NOMO-1 treated with dmso at 0.1 percent for 144 hours (cell line): ENCODE measurements at regions not wholly inside any gene's neighbourhood (a gene's known extent, or its start where the extent isn't known, plus 50 kb on each side); places are given as distances from the start of the nearest gene placed in this dataset.
"Not testable (repeated sequence)": the region's sequence is repeated elsewhere in the genome, so short reads cannot be mapped to it uniquely, and the experiment has no call there.

Source experiments
- DNase-seq: peaks from one replicate; lab custom pipeline; 2025; ENCODE audit not compliant: unreplicated experiment; lab: John Stamatoyannopoulos, UW

DNA sequence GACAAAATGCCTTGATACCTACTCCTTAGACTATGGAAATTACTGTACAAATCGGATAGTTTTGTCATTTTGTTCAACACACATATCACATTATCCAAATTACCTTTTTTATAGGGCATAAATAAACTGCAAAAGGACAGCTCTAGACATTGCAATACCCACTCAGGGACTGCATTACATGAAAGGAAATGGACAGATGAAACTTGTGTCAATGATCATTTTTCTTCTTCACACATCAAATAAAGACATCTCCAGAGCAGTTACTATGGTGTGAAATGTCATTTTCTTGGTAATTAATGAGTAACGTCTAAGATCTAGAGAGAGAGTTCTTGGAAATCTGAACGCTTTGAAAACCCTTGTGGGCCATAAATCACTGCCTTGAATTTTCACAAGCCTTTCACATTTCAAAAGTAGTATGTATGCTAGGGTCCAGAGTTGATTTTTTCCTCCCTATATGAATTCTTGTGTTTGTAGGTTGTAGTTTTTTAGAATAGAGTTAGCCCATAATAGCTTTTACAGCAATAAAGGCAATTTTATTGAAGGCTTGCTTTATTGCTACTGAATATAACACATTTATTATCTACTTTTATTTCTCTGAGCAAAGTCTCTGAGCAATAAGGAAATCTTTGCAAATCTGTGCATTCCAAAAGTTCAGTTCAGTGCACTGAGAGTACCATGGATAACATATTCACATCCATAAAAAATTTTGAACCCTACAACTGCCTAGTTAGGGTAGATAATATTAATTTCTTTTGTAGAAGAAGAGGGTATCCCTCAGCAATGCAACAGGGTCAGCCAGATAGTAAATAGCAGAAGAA lies 358.0 kb upstream of the PCSK5 start:
- no peak for DNase-seq

DNA sequence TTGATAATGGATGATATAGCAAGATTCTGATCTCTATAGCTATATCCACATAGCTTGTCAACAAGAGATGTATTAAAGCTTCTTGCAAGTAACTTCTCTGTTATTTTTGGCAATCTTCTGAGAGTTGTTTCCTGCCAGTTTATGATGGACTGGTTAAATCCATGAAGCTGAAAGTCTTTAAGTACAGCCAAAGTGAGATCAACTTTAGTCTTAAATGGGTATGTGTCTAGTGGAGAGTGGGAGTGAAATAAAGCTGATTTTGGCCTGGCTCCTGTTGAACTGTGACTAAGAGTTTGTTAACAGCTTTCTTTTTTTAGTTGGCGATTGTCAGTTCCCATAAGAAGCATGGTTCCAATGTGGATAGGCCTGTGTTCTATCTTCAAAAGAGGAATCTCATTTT lies 350.9 kb upstream of the PCSK5 start:
- no peak for DNase-seq

DNA sequence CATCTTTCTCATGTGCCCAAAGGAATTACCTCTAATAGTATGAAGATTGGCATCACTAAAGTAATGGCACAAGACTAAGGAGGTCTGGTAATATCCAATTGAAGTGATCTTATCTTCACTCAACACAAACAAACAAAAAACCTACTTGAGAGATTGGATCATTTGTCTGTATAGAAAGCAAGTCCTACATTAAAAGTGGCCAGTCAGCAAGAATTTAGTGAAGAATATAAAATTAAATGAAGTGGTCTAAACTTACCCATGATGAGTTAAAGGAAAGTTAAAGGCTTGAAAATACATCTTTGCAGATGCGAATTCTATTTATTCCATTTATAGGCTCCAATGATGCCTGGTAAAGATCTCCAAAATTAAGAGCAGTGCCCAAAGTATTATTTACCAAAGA lies 350.3 kb upstream of the PCSK5 start:
- no peak for DNase-seq

DNA sequence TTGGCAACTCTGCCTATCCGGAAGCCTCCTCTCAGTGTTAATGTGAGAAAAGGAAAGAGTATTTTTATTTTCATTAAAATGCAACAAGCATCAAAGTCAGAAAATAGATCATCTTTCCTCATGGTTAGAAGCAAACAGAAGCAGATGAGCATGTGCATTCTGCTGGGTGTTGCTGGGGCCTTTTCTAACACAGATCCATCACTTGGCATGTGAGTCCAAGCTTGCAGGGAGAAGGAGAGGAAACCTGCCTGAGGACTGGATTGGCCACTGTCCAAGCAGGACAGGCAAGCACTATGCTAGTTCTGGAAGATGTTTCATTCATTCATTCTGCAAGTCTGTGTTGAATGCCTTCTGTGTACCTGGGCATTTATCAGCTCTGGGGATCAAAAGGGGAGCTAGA lies 348.7 kb upstream of the PCSK5 start:
- no peak for DNase-seq

DNA sequence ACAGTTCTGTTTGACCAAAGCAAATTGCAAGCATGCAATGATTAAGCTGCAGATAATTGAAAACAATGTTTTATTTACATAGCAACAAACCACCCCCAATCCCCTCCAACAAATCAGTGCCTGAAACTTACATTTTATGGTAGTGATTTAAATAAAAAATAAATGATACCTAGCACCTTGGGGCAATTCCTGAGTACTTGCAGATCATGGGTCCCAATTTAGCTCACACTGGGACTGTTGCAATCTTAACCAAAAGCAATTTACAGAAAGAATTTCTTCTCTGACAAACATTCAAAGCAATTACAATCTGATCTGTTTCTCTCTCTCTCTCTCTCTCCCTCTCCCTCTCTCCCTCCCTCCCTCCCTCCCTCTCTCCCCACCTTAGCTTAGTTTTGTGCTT lies 345.7 kb upstream of the PCSK5 start:
- DNase-seq, result no peak

DNA sequence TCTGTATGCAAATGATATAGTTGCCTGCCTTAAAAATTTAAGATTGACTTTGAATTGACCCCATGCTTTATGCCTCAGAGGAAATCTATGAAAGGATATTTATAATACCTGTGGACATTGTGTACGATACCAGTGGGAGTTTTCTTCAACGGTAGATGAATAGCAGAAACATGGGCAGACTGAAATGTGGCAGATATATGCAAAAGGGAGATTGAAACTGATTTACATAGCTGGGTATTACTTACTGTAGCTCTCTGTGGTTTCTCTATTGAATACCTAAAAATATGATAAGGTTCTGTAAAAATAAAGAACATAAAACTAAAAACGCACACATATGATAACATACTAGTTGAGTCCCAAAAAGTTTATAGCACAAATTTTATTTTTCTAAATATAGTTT lies 345.2 kb upstream of the PCSK5 start:
- DNase-seq, result no peak

DNA sequence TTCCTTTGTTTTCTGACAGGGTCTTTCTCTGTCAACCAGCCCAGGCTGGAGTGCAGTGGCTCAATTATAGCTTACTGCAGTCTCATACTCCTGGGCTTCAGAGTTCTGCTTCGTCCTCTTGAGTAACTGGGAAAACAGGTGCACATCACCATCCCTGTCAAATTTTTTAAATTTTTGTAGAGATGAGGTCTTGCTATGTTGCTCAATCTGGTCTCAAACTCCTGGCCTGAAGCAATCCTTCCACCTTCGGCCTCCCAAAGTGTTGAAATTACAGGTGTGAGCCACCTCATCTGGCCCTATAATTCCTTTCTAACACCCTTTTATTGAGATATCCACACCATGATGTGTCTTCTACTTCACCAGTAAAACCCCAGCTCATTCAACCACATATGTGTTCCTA lies 341.6 kb upstream of the PCSK5 start:
- DNase-seq, result no peak

DNA sequence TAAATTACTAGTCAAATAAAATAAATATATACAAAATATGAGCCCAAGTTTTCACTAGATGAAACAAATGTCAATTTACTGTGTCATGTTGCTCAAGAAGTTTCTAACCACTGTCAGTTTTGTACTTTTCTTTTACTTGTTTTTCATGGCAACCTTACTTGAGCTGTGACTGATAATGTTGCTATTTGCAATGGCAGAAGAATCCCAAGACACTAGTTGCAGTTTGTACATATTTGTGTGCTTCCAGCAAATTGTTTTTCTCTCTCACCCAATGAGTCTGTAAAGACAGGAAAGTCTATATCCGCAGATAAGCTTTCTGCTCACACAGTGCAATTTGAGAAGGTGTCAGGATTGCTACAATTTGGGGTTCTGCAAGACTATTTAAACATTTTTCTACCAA lies 338.6 kb upstream of the PCSK5 start:
- DNase-seq, result no peak

DNA sequence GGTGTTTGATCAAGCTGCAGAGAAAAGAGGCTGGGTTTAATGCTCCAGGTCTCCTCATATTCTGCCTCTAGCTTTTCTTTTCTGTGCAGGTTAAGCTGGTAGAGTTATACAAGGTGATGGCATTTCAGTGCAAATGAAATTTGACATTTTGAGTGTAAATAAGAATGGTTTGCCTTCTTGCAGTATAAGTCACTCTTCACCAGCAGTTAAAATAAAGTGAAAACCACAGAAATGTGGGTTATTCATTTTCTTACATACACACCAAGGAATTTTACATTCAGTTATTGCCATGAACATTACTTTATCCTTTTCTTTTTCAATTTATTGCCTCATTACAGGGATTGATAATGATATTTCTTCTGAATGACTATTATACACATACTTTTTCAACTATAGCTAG lies 337.5 kb upstream of the PCSK5 start:
- DNase-seq, result no peak

DNA sequence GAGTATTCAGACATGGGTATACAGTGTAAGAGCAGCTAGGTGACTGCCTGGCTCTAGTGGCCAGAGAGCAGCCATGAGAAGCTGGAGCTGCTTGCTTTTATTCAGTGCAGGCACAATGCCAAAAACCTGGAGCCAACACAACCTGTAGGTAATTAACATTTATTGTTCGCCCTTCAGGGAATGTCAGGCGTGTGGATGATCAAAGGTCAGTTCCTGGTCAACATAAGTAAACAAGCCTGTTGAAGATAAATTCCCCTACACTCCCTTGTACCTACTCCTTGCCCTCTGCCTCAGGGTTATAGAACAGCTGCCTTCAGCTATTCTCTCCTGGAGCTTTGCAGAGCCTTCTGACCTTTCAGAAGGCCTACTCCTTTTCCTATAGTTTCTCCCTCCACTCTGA lies 323.7 kb upstream of the PCSK5 start:
- not testable (repeated sequence) for DNase-seq

DNA sequence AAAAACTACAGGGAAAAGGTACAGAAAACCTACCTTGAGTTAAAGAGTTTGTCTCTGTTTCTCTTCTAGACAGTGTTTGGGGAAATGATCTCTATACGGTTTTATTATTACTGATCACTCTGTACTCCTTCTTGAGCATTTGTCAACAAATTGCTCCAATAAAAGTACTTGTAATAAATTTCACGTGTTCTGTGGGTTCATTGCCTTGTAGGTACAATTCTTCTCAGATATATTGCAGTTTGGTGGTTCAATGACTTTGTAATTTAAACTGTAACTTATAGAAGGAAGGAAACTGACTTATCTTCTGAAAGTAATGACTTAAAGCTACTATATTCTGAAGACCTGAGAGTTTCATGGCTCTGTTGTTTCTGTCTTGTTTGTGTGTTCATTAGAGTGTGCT lies 319.9 kb upstream of the PCSK5 start:
- no peak for DNase-seq

DNA sequence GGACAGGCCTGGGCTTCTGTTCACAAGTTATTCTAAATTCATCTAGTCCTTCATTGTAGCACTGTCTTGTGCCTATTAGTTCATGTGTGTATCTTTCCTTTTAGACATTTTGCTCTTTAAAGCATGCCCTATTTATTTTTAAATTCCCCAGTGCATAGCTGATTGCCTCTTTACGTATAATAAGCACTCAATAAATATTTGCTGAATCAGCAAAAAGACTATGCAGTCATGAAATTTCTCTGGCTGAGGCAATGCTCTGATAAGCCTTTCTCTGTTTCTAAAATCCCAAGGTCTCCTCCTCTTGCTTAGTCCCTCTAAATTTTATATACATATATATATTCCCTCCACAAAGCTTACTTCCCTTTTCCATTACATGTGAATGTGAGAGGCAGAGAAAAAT lies 315.9 kb upstream of the PCSK5 start:
- no peak for DNase-seq

DNA sequence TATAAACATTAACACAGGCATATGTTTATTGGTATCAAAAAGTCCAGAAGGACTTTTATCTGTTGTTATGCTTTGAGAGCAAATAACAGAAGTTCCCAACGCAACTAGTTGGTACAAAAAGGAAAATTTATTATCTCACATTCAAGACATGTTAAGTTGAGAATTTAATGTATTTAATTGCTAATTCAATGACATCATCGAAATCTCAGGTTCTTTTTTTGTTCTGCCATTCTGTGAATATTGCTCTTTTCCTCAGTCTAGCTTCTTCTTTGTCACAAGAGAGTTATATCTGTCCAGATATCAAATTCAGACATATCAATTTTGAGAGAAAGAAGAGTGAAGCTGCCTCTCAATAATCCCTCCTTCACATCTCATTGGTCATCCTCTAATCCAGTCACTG lies 307.6 kb upstream of the PCSK5 start:
- no peak for DNase-seq

DNA sequence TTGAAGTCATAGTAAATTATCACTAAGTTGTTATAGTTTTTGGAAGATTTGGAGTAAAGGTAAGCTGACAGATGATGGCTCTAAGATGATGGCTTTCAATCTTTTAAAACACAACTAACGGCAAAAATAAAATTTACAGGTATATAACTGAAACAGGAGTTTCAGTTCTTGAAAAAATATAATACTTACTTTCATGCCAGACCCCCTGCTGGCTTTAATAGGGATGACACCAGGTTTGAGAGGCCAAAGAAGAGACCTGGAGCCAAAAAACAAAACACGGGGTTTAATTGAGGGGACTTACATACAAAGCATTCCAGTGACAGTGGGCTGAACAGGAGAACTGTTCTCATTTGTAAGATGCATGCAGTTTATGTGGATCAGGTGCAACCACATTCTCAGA lies 301.7 kb upstream of the PCSK5 start:
- no peak for DNase-seq

DNA sequence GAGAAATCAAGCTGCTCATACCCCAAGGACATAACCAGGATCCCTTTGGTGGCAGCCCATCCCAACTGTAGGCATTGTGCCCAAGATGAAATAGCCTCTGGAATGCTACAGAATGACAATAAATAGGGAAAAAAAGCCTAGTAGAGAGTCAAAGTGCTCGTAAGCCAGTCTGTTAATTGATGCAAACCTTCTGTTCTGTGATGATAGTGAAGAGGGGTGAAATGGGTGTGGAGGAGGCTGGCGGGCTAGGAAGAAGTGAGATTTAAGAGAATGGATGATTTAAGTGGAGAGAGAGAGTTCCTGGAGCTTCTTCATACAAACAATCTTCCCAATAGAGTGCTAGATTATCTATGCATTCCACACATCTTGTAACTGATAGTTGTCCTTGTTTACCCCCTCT lies 301.0 kb upstream of the PCSK5 start:
- no peak for DNase-seq

DNA sequence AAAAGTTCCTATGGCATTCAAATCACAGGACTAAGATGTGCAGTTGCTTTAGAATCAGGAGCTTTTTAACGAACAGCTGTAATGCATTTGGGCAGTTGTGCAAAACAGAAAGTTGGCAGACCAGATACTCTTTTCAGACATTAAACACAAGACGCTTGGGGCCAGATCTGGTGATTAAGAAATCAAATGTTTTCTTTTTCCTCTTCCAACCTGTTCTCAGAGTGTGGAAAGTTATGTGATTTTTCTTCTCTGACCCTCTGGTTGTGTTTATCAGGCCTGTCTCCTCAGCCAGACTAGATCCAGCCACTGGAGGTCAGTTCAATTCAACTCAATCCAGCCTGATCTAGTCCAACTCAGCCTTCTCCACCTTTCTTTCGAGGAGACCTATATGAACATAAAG lies 298.5 kb upstream of the PCSK5 start:
- no peak for DNase-seq

DNA sequence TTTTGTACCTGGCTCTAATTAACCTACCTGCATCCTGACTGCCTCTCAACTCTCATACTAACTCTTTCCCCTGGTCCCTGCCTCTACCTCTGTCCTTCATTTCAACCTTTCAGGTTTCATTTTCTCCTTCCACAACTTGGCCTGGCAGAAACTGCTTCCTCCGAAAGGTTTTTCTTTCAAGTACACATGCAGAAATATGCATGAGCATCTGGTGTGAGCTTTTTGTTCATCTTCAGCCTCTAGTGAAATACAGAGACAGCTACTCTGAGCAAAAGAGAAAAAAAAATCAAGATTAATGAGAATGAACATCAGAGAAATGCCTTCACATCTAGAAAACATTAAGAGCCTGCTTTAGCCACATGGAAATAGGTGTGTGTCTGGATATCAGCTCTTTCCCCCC lies 297.9 kb upstream of the PCSK5 start:
- no peak for DNase-seq

DNA sequence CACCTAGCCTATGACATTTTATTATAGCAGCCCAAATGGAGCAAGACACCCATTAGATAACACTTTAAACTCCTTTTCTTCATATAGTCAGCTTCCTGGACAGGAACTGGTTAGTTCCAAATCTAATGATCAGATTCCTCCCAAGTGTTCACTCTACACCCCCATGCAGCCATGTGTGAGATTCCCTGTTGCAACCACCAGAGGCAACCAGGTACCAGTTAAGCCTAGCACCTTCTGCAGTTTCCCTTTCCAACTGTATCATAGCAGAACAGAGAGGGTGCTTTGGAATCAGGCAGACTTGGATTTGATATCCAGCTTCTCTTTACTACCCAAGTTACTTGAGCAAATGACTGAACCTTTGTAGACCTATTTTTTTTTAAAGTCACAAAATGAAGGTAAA lies 296.6 kb upstream of the PCSK5 start:
- DNase-seq, result no peak

DNA sequence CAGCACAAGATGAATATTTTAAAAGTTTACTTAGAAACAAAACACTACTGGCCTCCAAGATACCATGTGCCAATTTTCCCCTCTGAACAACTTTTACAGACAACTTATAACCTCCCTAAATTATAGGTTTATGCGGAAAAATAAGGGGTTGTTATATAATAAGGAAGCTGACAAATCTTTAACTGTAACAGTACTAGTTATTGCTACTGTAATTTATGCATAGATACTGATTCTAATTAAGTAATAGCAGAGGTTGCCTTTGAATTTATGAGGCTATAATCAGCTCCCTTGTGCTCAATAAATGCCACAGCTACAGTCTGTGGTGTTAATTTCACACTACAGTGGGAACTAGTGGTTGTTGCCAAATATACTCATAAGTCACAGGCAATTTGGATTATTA lies 291.3 kb upstream of the PCSK5 start:
- no peak for DNase-seq

DNA sequence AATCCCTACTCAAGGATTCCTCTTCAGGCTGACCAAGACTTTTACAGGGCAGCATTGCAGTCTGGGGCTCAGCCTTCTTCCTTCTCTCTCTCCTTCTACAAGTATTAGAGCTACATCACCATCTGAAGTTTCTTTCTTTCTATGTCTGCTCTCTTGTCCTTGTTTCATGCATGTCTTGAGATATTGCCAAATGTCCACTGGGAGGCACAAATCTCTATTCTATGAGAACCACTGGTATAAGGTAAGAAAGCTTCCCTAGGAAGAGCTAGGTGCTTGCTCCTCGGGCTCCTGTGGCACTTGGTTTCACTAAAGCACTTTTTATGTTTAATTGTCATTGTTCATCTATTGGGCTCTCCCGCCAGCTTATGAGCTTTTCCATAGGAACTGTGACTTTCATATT lies 289.2 kb upstream of the PCSK5 start:
- DNase-seq, result no peak

DNA sequence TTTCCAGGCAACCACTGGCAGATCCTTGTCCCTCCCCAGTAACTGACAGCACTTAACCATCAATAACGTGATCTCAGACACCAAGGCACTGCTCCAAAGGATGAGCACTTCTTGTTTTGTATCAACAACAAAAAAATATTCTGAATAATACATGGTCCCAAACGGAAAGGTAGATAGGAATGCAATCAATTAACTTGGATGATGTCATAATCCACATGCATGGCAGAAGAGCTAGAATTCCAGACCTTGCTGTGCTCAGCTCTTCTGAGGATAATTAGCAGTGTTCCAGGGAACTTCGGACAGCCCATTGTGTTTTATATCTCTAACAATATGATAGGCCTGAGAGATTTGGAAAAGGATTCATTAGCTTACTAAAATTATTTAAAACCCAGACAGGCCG lies 288.4 kb upstream of the PCSK5 start:
- DNase-seq, result no peak

DNA sequence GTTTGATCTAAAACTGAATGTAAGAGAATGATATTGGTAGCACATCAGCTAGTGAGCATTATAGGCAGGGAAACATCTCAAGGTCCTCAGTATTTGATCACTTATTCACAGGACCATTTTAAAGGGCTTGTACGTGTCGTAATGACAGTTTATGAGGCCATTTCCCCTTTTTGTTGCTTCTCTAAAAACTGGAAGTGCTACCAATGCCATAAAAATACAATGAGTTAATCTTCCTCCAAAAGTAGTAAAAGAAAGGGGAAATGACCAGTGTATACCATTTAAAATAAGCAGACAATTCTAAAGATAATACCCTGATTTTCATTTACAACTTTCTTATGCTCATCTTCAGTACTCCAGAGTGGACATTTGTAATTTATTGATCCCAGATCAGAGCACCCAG lies 285.8 kb upstream of the PCSK5 start:
- peak; percentile 44 for DNase-seq

DNA sequence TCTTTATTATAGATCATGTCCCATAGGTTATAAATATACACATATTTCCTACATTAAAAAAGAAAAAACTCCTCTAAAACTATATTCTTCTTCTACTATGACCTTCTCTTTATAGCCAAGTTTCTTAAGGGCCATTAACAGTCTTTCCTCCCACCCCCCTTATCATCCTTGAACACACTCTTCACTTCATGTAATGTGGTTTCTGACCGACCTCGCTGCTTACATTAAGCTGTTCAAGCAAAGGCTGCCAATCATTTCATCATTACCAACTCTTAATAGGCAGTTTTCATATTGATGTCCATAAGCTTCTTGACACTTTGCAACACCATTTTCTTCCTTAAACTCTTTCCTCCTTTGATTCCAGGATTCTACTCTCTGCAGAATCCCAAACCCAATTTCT lies 283.0 kb upstream of the PCSK5 start:
- DNase-seq, result no peak
